ENCODE measurements at regions not wholly inside any gene's neighbourhood (a gene's known extent, or its start where the extent isn't known, plus 50 kb on each side); places are given as distances from the start of the nearest gene placed in this dataset.
A peak's percentile ranks its signal among the peaks of the same experiment; 100 is the strongest.

GRCh38 chr1:244336232-244336899 is 115.3 kb downstream of the ADSS2 start:
- no peak for TF ChIP-seq CTCF (IDR thresholded peaks at IDR 0.05; ENCODE audit: insufficient read depth, low read depth, low read length, missing control alignments)
- DNase-seq (ENCODE audit: low read depth) = no peak
- H3K4me3 ChIP-seq (ENCODE audit: low read length) = no peak overlapping the region

- DNase-seq (ENCODE audit: low read depth) = no peak
- H3K4me3 ChIP-seq (ENCODE audit: low read length) = no peak overlapping the region
- no peak for TF ChIP-seq CTCF (IDR thresholded peaks at IDR 0.05; ENCODE audit: insufficient read depth, low read depth, low read length, missing control alignments)
These were observed 113.9 kb downstream of the ADSS2 start for GRCh38 chr1:244337839-244338238.

GRCh38 chr1:244339073-244339692 is 112.5 kb downstream of the ADSS2 start:
- no peak for TF ChIP-seq CTCF (IDR thresholded peaks at IDR 0.05; ENCODE audit: insufficient read depth, low read depth, low read length, missing control alignments)
- DNase-seq (ENCODE audit: low read depth) = no peak
- no peak overlapping the region for H3K4me3 ChIP-seq (ENCODE audit: low read length)

GRCh38 chr1:244339776-244340175 is 111.9 kb downstream of the ADSS2 start:
- H3K4me3 ChIP-seq (ENCODE audit: low read length) = no peak overlapping the region
- TF ChIP-seq CTCF (IDR thresholded peaks at IDR 0.05; ENCODE audit: insufficient read depth, low read depth, low read length, missing control alignments) = no peak
- no peak for DNase-seq (ENCODE audit: low read depth)

GRCh38 chr1:244340396-244340795 is 111.3 kb downstream of the ADSS2 start:
- no peak for TF ChIP-seq CTCF (IDR thresholded peaks at IDR 0.05; ENCODE audit: insufficient read depth, low read depth, low read length, missing control alignments)
- no peak overlapping the region for H3K4me3 ChIP-seq (ENCODE audit: low read length)
- DNase-seq (ENCODE audit: low read depth) = no peak

- no peak overlapping the region for H3K4me3 ChIP-seq (ENCODE audit: low read length)
- TF ChIP-seq CTCF (IDR thresholded peaks at IDR 0.05; ENCODE audit: insufficient read depth, low read depth, low read length, missing control alignments) = no peak
These were observed 110.0 kb downstream of the ADSS2 start for GRCh38 chr1:244341455-244342450.

More at GRCh38 chr1:244341455-244342450, 110.0 kb downstream of the ADSS2 start:
- DNase-seq (ENCODE audit: low read depth) = peak; percentile 94

Data from epithelial cell of esophagus (primary cell).